ENCODE measurements at regions not wholly inside any gene's neighbourhood (a gene's known extent, or its start where the extent isn't known, plus 50 kb on each side); places are given as distances from the start of the nearest gene placed in this dataset.
"Not testable (repeated sequence)": the region's sequence is repeated elsewhere in the genome, so short reads cannot be mapped to it uniquely, and the experiment has no call there.

- TF ChIP-seq EZH2phosphoT487 (IDR thresholded peaks at IDR 0.05; ENCODE audit: insufficient read depth, low read depth); EZH2 (IDR thresholded peaks at IDR 0.05; ENCODE audit: insufficient read depth, poor library complexity, severe bottlenecking): not testable (repeated sequence)
Observed at GRCh38 chr14:105751291-105751751, 224.9 kb downstream of the TMEM121 start.
